NCI-H2196 (cell line): ENCODE measurements at regions not wholly inside any gene's neighbourhood (a gene's known extent, or its start where the extent isn't known, plus 50 kb on each side); places are given as distances from the start of the nearest gene placed in this dataset.
"Not testable (repeated sequence)": the region's sequence is repeated elsewhere in the genome, so short reads cannot be mapped to it uniquely, and the experiment has no call there.

Source experiments
- DNase-seq: peaks from one replicate; lab custom pipeline; 2025; ENCODE audit not compliant: unreplicated experiment; lab: John Stamatoyannopoulos, UW

- DNase-seq, result no peak
Observed at GRCh38 chr2:225793736-225794550, 394.4 kb downstream of the NYAP2 start.

- DNase-seq, result no peak
Observed at GRCh38 chr2:225788571-225789094, 389.1 kb downstream of the NYAP2 start.

GRCh38 chr2:225787497-225787896 is 388.0 kb downstream of the NYAP2 start:
- no peak for DNase-seq

- DNase-seq, result no peak
Observed at GRCh38 chr2:225781991-225782390, 382.5 kb downstream of the NYAP2 start.

GRCh38 chr2:225781145-225781544 is 381.6 kb downstream of the NYAP2 start:
- DNase-seq, result no peak

GRCh38 chr2:225779829-225780228 is 380.3 kb downstream of the NYAP2 start:
- no peak for DNase-seq

- DNase-seq, result no peak
Observed at GRCh38 chr2:225773148-225773547, 373.6 kb downstream of the NYAP2 start.

- no peak for DNase-seq
Observed at GRCh38 chr2:225771701-225772100, 372.2 kb downstream of the NYAP2 start.

- no peak for DNase-seq
Observed at GRCh38 chr2:225768741-225769140, 369.2 kb downstream of the NYAP2 start.

GRCh38 chr2:225766431-225766830 is 366.9 kb downstream of the NYAP2 start:
- DNase-seq, result no peak

- no peak for DNase-seq
Observed at GRCh38 chr2:225765820-225766219, 366.3 kb downstream of the NYAP2 start.

- no peak for DNase-seq
Observed at GRCh38 chr2:225764346-225764745, 364.8 kb downstream of the NYAP2 start.

- DNase-seq, result no peak
Observed at GRCh38 chr2:225763711-225764110, 364.2 kb downstream of the NYAP2 start.

- no peak for DNase-seq
Observed at GRCh38 chr2:225761396-225761795, 361.9 kb downstream of the NYAP2 start.

- no peak for DNase-seq
Observed at GRCh38 chr2:225757248-225757647, 357.7 kb downstream of the NYAP2 start.

GRCh38 chr2:225756198-225756597 is 356.7 kb downstream of the NYAP2 start:
- DNase-seq, result no peak

- no peak for DNase-seq
Observed at GRCh38 chr2:225748609-225749008, 349.1 kb downstream of the NYAP2 start.

GRCh38 chr2:225743996-225744395 is 344.5 kb downstream of the NYAP2 start:
- DNase-seq, result not testable (repeated sequence)

GRCh38 chr2:225742487-225742886 is 343.0 kb downstream of the NYAP2 start:
- DNase-seq, result no peak

GRCh38 chr2:225740086-225740485 is 340.6 kb downstream of the NYAP2 start:
- no peak for DNase-seq

- no peak for DNase-seq
Observed at GRCh38 chr2:225739328-225739727, 339.8 kb downstream of the NYAP2 start.

- DNase-seq, result no peak
Observed at GRCh38 chr2:225738735-225739134, 339.2 kb downstream of the NYAP2 start.

- DNase-seq, result no peak
Observed at GRCh38 chr2:225737556-225737955, 338.0 kb downstream of the NYAP2 start.
